GM10266 (cell line): ENCODE measurements at regions not wholly inside any gene's neighbourhood (a gene's known extent, or its start where the extent isn't known, plus 50 kb on each side); places are given as distances from the start of the nearest gene placed in this dataset.

Experiments used
- DNase-seq: peaks from one replicate; pipeline ENCODE4 v3.0.0; 2012; ENCODE audit errors: extremely low spot score
- CTCF ChIP-seq: IDR thresholded peaks from 2 replicates; pipeline ENCODE4 v1.5.1; 2012; ENCODE audit warnings: mild to moderate bottlenecking, low read depth; ENCODE audit not compliant: control insufficient read depth, insufficient read depth; ENCODE audit errors: missing control alignments

GRCh38 chr14:66111891-66112290, 374.3 kb upstream of the CCDC196 start:
- DNase-seq = no peak
- no peak for TF ChIP-seq CTCF

- TF ChIP-seq CTCF = no peak
- no peak for DNase-seq
Observed at GRCh38 chr14:66114071-66114470, 372.1 kb upstream of the CCDC196 start.

- TF ChIP-seq CTCF = no peak
- DNase-seq = no peak
Observed at GRCh38 chr14:66115740-66116502, 370.2 kb upstream of the CCDC196 start.

GRCh38 chr14:66116732-66117131, 369.4 kb upstream of the CCDC196 start:
- no peak for DNase-seq

GRCh38 chr14:66117600-66117999, 368.6 kb upstream of the CCDC196 start:
- no peak for TF ChIP-seq CTCF
- no peak for DNase-seq

More at GRCh38 chr14:66116732-66117131, 369.4 kb upstream of the CCDC196 start:
- no peak for TF ChIP-seq CTCF

GRCh38 chr14:66119606-66120231, 366.5 kb upstream of the CCDC196 start:
- TF ChIP-seq CTCF = no peak

GRCh38 chr14:66120402-66120801, 365.8 kb upstream of the CCDC196 start:
- TF ChIP-seq CTCF = no peak

More at GRCh38 chr14:66119606-66120231, 366.5 kb upstream of the CCDC196 start:
- no peak for DNase-seq

More at GRCh38 chr14:66120402-66120801, 365.8 kb upstream of the CCDC196 start:
- DNase-seq = no peak
